ENCODE measurements at regions not wholly inside any gene's neighbourhood (a gene's known extent, or its start where the extent isn't known, plus 50 kb on each side); places are given as distances from the start of the nearest gene placed in this dataset.
"Not testable (repeated sequence)": the region's sequence is repeated elsewhere in the genome, so short reads cannot be mapped to it uniquely, and the experiment has no call there.

- not testable (repeated sequence) for DNase-seq (ENCODE audit: extremely low read depth in 1 of 2, low read depth in 1 of 2)
Observed at GRCh38 chr1:185517301-185517700, 200.3 kb upstream of the IVNS1ABP start.

GRCh38 chr1:185515696-185516095 is 198.7 kb upstream of the IVNS1ABP start:
- no peak for DNase-seq (ENCODE audit: extremely low read depth in 1 of 2, low read depth in 1 of 2)

GRCh38 chr1:185514311-185514710 is 197.3 kb upstream of the IVNS1ABP start:
- DNase-seq (ENCODE audit: extremely low read depth in 1 of 2, low read depth in 1 of 2): no peak

- DNase-seq (ENCODE audit: extremely low read depth in 1 of 2, low read depth in 1 of 2): no peak
Observed at GRCh38 chr1:185512442-185512841, 195.4 kb upstream of the IVNS1ABP start.

GRCh38 chr1:185501099-185501498 is 184.1 kb upstream of the IVNS1ABP start:
- no peak for DNase-seq (ENCODE audit: extremely low read depth in 1 of 2, low read depth in 1 of 2)

GRCh38 chr1:185500001-185500626 is 183.1 kb upstream of the IVNS1ABP start:
- no peak for DNase-seq (ENCODE audit: extremely low read depth in 1 of 2, low read depth in 1 of 2)

- no peak for DNase-seq (ENCODE audit: extremely low read depth in 1 of 2, low read depth in 1 of 2)
Observed at GRCh38 chr1:185498207-185498606, 181.2 kb upstream of the IVNS1ABP start.

GRCh38 chr1:185497177-185497576 is 180.1 kb upstream of the IVNS1ABP start:
- DNase-seq (ENCODE audit: extremely low read depth in 1 of 2, low read depth in 1 of 2): no peak

- no peak for DNase-seq (ENCODE audit: extremely low read depth in 1 of 2, low read depth in 1 of 2)
Observed at GRCh38 chr1:185495898-185496297, 178.9 kb upstream of the IVNS1ABP start.

- DNase-seq (ENCODE audit: extremely low read depth in 1 of 2, low read depth in 1 of 2): no peak
Observed at GRCh38 chr1:185495007-185495406, 178.0 kb upstream of the IVNS1ABP start.

- DNase-seq (ENCODE audit: extremely low read depth in 1 of 2, low read depth in 1 of 2): no peak
Observed at GRCh38 chr1:185492089-185492825, 175.2 kb upstream of the IVNS1ABP start.

- DNase-seq (ENCODE audit: extremely low read depth in 1 of 2, low read depth in 1 of 2): no peak
Observed at GRCh38 chr1:185491604-185492003, 174.6 kb upstream of the IVNS1ABP start.

GRCh38 chr1:185490924-185491323 is 173.9 kb upstream of the IVNS1ABP start:
- no peak for DNase-seq (ENCODE audit: extremely low read depth in 1 of 2, low read depth in 1 of 2)

GRCh38 chr1:185489406-185489805 is 172.4 kb upstream of the IVNS1ABP start:
- DNase-seq (ENCODE audit: extremely low read depth in 1 of 2, low read depth in 1 of 2): no peak

- no peak for DNase-seq (ENCODE audit: extremely low read depth in 1 of 2, low read depth in 1 of 2)
Observed at GRCh38 chr1:185488808-185489207, 171.8 kb upstream of the IVNS1ABP start.

GRCh38 chr1:185487936-185488335 is 170.9 kb upstream of the IVNS1ABP start:
- no peak for DNase-seq (ENCODE audit: extremely low read depth in 1 of 2, low read depth in 1 of 2)

- DNase-seq (ENCODE audit: extremely low read depth in 1 of 2, low read depth in 1 of 2): no peak
Observed at GRCh38 chr1:185487026-185487425, 170.0 kb upstream of the IVNS1ABP start.

GRCh38 chr1:185486346-185486745 is 169.3 kb upstream of the IVNS1ABP start:
- no peak for DNase-seq (ENCODE audit: extremely low read depth in 1 of 2, low read depth in 1 of 2)

GRCh38 chr1:185483664-185484450 is 166.8 kb upstream of the IVNS1ABP start:
- DNase-seq (ENCODE audit: extremely low read depth in 1 of 2, low read depth in 1 of 2): no peak

GRCh38 chr1:185483217-185483616 is 166.2 kb upstream of the IVNS1ABP start:
- DNase-seq (ENCODE audit: extremely low read depth in 1 of 2, low read depth in 1 of 2): no peak

GRCh38 chr1:185480545-185480944 is 163.5 kb upstream of the IVNS1ABP start:
- no peak for DNase-seq (ENCODE audit: extremely low read depth in 1 of 2, low read depth in 1 of 2)

GRCh38 chr1:185479796-185480195 is 162.8 kb upstream of the IVNS1ABP start:
- DNase-seq (ENCODE audit: extremely low read depth in 1 of 2, low read depth in 1 of 2): no peak

All from activated CD8-positive, alpha-beta memory T cell treated with anti-CD3 and anti-CD28 coated beads for 1 hour (primary cell).